Thymus (tissue), 11 donors: ENCODE measurements at regions not wholly inside any gene's neighbourhood (a gene's known extent, or its start where the extent isn't known, plus 50 kb on each side); places are given as distances from the start of the nearest gene placed in this dataset.
"Not testable (repeated sequence)": the region's sequence is repeated elsewhere in the genome, so short reads cannot be mapped to it uniquely, and the experiment has no call there.

ENCODE experiments used
- DNase-seq, 9 donors: peaks; one replicate each; pipeline ENCODE4 v3.0.0-alpha.2; 2013; ENCODE audit warnings: low spot score in 9 of 9, low read depth in 6 of 9, missing footprints in 1 of 9
- H3K27ac ChIP-seq, 2 donors: one replicate each; pipeline ENCODE4 v1.5.1; 2013; ENCODE audit warnings: control low read depth in 1 of 2, low read depth in 1 of 2, low read length in 1 of 2, mild to moderate bottlenecking in 1 of 2, moderate library complexity in 1 of 2
- H3K27me3 ChIP-seq, 2 donors: one replicate each; pipeline ENCODE4 v1.5.1; 2013; ENCODE audit warnings: low read length in 1 of 2; ENCODE audit not compliant: control insufficient read depth in 2 of 2, insufficient read depth in 1 of 2
- H3K36me3 ChIP-seq, 2 donors: one replicate each; pipeline ENCODE4 v1.5.1; 2013; ENCODE audit warnings: low read length in 1 of 2, mild to moderate bottlenecking in 1 of 2, moderate library complexity in 1 of 2; ENCODE audit not compliant: control insufficient read depth in 2 of 2, insufficient read depth in 2 of 2
- H3K4me1 ChIP-seq, 2 donors: one replicate each; pipeline ENCODE4 v1.5.1; 2013; ENCODE audit warnings: low read length in 2 of 2; ENCODE audit not compliant: control insufficient read depth in 2 of 2, insufficient read depth in 2 of 2
- H3K4me3 ChIP-seq, 2 donors: one replicate each; pipeline ENCODE4 v1.5.1; 2013; ENCODE audit warnings: low read length in 2 of 2, control low read depth in 1 of 2, mild to moderate bottlenecking in 1 of 2
- H3K9me3 ChIP-seq, 2 donors: one replicate each; pipeline ENCODE4 v1.5.1; 2013; ENCODE audit warnings: low read length in 1 of 2, mild to moderate bottlenecking in 1 of 2; ENCODE audit not compliant: control insufficient read depth in 2 of 2, insufficient read depth in 1 of 2
- WGBS: extraction: QIAGEN DNeasy Blood & Tissue Kit; methylation state at CpG from one replicate; pipeline ENCODE4 v1.1.7; 2013; 5-methylcytosine and 5-hydroxymethylcytosine counted together
- donor health status: healthy.

GRCh38 chr20:48019496-48019895, 234.2 kb upstream of the SULF2 start:
- Histone ChIP-seq H3K9me3 (peaks cover 0 to 4% of the 10 kb centered on the region in 2 donors), H3K27me3 (no peaks in the 10 kb centered on the region), H3K27ac (no peak overlapping the region), H3K36me3 (no peaks in the 10 kb centered on the region), H3K4me3 (no peak overlapping the region), H3K4me1 (peaks cover 0 to 13% of the 10 kb centered on the region in 2 donors)
- WGBS = 92% methylated on average over 4 of the region's 4 CpGs
- no peak for DNase-seq

GRCh38 chr20:48018851-48019250, 233.6 kb upstream of the SULF2 start:
- not testable (repeated sequence) for H3K4me3 ChIP-seq, H3K27ac ChIP-seq, H3K9me3 ChIP-seq, DNase-seq, H3K36me3 ChIP-seq, H3K27me3 ChIP-seq
- WGBS = 91% methylated on average over 6 of the region's 6 CpGs
- peaks cover 0 to 13% of the 10 kb centered on the region in 2 donors for H3K4me1 ChIP-seq

GRCh38 chr20:48017992-48018391, 232.7 kb upstream of the SULF2 start:
- DNase-seq = no peak
- Histone ChIP-seq H3K27me3 (no peaks in the 10 kb centered on the region), H3K9me3 (no peaks in the 10 kb centered on the region), H3K36me3 (no peaks in the 10 kb centered on the region), H3K27ac (no peak overlapping the region), H3K4me3 (no peak overlapping the region), H3K4me1 (peaks cover 0 to 13% of the 10 kb centered on the region in 2 donors)
- WGBS = 97% methylated on average over 4 of the region's 4 CpGs

GRCh38 chr20:48017509-48017908, 232.2 kb upstream of the SULF2 start:
- no peak overlapping the region for H3K27ac ChIP-seq
- WGBS = 99% methylated on average over 2 of the region's 2 CpGs
- H3K36me3 ChIP-seq = no peaks in the 10 kb centered on the region
- peaks cover 0 to 13% of the 10 kb centered on the region in 2 donors for H3K4me1 ChIP-seq
- no peak overlapping the region for H3K4me3 ChIP-seq
- H3K9me3 ChIP-seq = no peaks in the 10 kb centered on the region
- DNase-seq = no peak
- no peaks in the 10 kb centered on the region for H3K27me3 ChIP-seq

- Histone ChIP-seq H3K9me3 (peaks cover 0 to 5% of the 10 kb centered on the region in 2 donors), H3K27ac (no peak overlapping the region), H3K36me3 (no peaks in the 10 kb centered on the region), H3K4me1 (peaks cover 0 to 13% of the 10 kb centered on the region in 2 donors), H3K4me3 (no peak overlapping the region), H3K27me3 (no peaks in the 10 kb centered on the region)
- DNase-seq = no peak
- WGBS = 94% methylated on average over 11 of the region's 11 CpGs
Observed at GRCh38 chr20:48015943-48016723, 230.9 kb upstream of the SULF2 start.

GRCh38 chr20:48015141-48015910, 230.0 kb upstream of the SULF2 start:
- H3K4me1 ChIP-seq = peaks cover 0 to 9% of the 10 kb centered on the region in 2 donors
- no peak overlapping the region for H3K27ac ChIP-seq
- no peak for DNase-seq
- H3K4me3 ChIP-seq = no peak overlapping the region
- peaks cover 0 to 5% of the 10 kb centered on the region in 2 donors for H3K9me3 ChIP-seq
- 82% methylated on average over 8 of the region's 8 CpGs for WGBS
- H3K36me3 ChIP-seq = no peaks in the 10 kb centered on the region
- no peaks in the 10 kb centered on the region for H3K27me3 ChIP-seq

- peaks cover 0 to 3% of the 10 kb centered on the region in 2 donors for H3K4me1 ChIP-seq
- H3K4me3 ChIP-seq = no peak overlapping the region
- no peak for DNase-seq
- H3K36me3 ChIP-seq = no peaks in the 10 kb centered on the region
- no peak overlapping the region for H3K27ac ChIP-seq
- no peaks in the 10 kb centered on the region for H3K27me3 ChIP-seq
- WGBS = 72% methylated on average over 2 of the region's 2 CpGs
- peaks cover 0 to 16% of the 10 kb centered on the region in 2 donors for H3K9me3 ChIP-seq
Observed at GRCh38 chr20:48012401-48012974, 227.2 kb upstream of the SULF2 start.

GRCh38 chr20:48011025-48011424, 225.7 kb upstream of the SULF2 start:
- Histone ChIP-seq H3K27me3 (no peaks in the 10 kb centered on the region), H3K36me3 (no peaks in the 10 kb centered on the region), H3K27ac (no peak overlapping the region), H3K4me1 (peaks cover 5 to 14% of the 10 kb centered on the region in 2 donors), H3K9me3 (peaks cover 0 to 16% of the 10 kb centered on the region in 2 donors), H3K4me3 (no peak overlapping the region)
- DNase-seq = no peak
- WGBS = 97% methylated on average over 2 of the region's 2 CpGs

- WGBS = 97% methylated on average over 3 of the region's 3 CpGs
Observed at GRCh38 chr20:48010623-48011022, 225.3 kb upstream of the SULF2 start.

More at GRCh38 chr20:48010623-48011022, 225.3 kb upstream of the SULF2 start:
- peaks cover 9 to 18% of the 10 kb centered on the region in 2 donors for H3K4me1 ChIP-seq
- peaks cover 0 to 16% of the 10 kb centered on the region in 2 donors for H3K9me3 ChIP-seq
- no peak overlapping the region for H3K4me3 ChIP-seq
- H3K27me3 ChIP-seq = no peaks in the 10 kb centered on the region
- H3K36me3 ChIP-seq = no peaks in the 10 kb centered on the region
- DNase-seq = no peak
- no peak overlapping the region for H3K27ac ChIP-seq
